NOMO-1 treated with DMSO at 0.1 percent for 48 hours (cell line): ENCODE measurements at regions not wholly inside any gene's neighbourhood (a gene's known extent, or its start where the extent isn't known, plus 50 kb on each side); places are given as distances from the start of the nearest gene placed in this dataset.

ENCODE experiments used
- DNase-seq: peaks from one replicate; lab custom pipeline; 2025; ENCODE audit not compliant: unreplicated experiment; lab: John Stamatoyannopoulos, UW

GRCh38 chr4:74612837-74613236 is 167.9 kb downstream of the AREG start:
- DNase-seq: no peak

- DNase-seq: no peak
Observed at GRCh38 chr4:74613266-74613665, 168.3 kb downstream of the AREG start.

GRCh38 chr4:74615411-74615810 is 170.5 kb downstream of the AREG start:
- no peak for DNase-seq

GRCh38 chr4:74618166-74618565 is 173.2 kb downstream of the AREG start:
- DNase-seq: no peak

GRCh38 chr4:74618659-74619058 is 173.7 kb downstream of the AREG start:
- no peak for DNase-seq

- no peak for DNase-seq
Observed at GRCh38 chr4:74619931-74620702, 174.2 kb downstream of the BTC start.

GRCh38 chr4:74621616-74622015 is 172.7 kb downstream of the BTC start:
- no peak for DNase-seq

GRCh38 chr4:74623041-74623440 is 171.3 kb downstream of the BTC start:
- DNase-seq: peak; percentile 65

GRCh38 chr4:74624351-74625151 is 169.8 kb downstream of the BTC start:
- peak; percentile 96 for DNase-seq

GRCh38 chr4:74625981-74626380 is 168.3 kb downstream of the BTC start:
- DNase-seq: no peak

- no peak for DNase-seq
Observed at GRCh38 chr4:74627093-74627492, 167.2 kb downstream of the BTC start.

- DNase-seq: no peak
Observed at GRCh38 chr4:74627504-74627903, 166.8 kb downstream of the BTC start.

GRCh38 chr4:74628852-74629620 is 165.3 kb downstream of the BTC start:
- DNase-seq: peak; percentile 97

- no peak for DNase-seq
Observed at GRCh38 chr4:74630551-74630950, 163.8 kb downstream of the BTC start.

GRCh38 chr4:74631338-74631737 is 163.0 kb downstream of the BTC start:
- no peak for DNase-seq

- DNase-seq: no peak
Observed at GRCh38 chr4:74631988-74632387, 162.3 kb downstream of the BTC start.

- DNase-seq: peak; percentile 71
Observed at GRCh38 chr4:74632634-74633033, 161.7 kb downstream of the BTC start.

- no peak for DNase-seq
Observed at GRCh38 chr4:74635074-74635473, 159.2 kb downstream of the BTC start.

- no peak for DNase-seq
Observed at GRCh38 chr4:74635490-74636123, 158.7 kb downstream of the BTC start.

- DNase-seq: no peak
Observed at GRCh38 chr4:74638001-74638400, 156.3 kb downstream of the BTC start.

GRCh38 chr4:74638689-74639088 is 155.6 kb downstream of the BTC start:
- no peak for DNase-seq
